HG02588 (cell line): ENCODE measurements at regions not wholly inside any gene's neighbourhood (a gene's known extent, or its start where the extent isn't known, plus 50 kb on each side); places are given as distances from the start of the nearest gene placed in this dataset.

Source experiments
- ATAC-seq: cut with Tn5 transposase; IDR thresholded peaks from one replicate; pipeline ENCODE4 v1.9.1; 2021; ENCODE audit warnings: mild to moderate bottlenecking, moderate library complexity; ENCODE audit not compliant: unreplicated experiment

DNA sequence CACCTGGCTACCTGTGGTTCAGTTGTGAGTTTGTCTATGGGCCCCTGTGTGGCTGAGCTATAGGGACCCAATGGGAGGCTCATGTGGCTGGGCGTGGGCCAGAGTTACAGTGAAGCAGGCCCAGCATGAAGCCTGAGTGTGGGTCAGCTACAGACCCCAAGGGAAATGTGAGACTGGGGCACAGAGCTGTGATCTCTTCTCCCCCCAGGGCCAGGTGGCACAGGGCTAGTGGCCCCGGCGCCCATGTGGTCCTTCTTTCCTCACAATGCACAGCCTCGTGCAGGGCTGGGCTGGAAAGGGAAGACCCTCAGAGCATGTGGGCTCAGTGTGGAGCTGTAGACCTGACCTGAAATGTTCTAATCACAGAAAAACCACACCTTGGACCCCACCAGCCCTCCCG, 71.6 kb upstream of the NECTIN1 start:
- ATAC-seq = no peak

- no peak for ATAC-seq
Measured at GRCh38 chr11:119800171-119800570, 71.2 kb upstream of the NECTIN1 start.

DNA sequence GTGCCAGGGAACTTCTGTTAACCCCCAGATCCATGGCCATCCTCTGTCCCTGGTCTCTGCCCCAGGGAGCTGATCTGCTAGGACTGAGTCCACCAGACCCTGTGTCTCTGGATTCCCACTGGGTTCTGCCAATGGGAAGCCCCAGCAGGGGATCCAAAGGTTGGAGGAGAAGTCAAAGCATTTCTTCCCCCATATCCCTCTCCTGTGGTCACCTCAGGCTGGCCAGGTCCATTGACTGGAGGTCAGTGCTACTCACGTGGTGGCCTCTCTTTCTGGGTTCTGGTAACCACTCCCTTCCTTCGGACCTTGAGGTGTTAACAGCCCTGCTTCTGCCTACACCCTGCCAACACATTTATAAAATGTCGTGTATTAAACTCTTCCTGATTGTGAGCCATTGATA, 69.7 kb upstream of the NECTIN1 start:
- ATAC-seq = no peak

- ATAC-seq = no peak
Measured at GRCh38 chr11:119797736-119798135, 68.7 kb upstream of the NECTIN1 start.

GRCh38 chr11:119797123-119797611, 68.2 kb upstream of the NECTIN1 start:
- no peak for ATAC-seq

DNA sequence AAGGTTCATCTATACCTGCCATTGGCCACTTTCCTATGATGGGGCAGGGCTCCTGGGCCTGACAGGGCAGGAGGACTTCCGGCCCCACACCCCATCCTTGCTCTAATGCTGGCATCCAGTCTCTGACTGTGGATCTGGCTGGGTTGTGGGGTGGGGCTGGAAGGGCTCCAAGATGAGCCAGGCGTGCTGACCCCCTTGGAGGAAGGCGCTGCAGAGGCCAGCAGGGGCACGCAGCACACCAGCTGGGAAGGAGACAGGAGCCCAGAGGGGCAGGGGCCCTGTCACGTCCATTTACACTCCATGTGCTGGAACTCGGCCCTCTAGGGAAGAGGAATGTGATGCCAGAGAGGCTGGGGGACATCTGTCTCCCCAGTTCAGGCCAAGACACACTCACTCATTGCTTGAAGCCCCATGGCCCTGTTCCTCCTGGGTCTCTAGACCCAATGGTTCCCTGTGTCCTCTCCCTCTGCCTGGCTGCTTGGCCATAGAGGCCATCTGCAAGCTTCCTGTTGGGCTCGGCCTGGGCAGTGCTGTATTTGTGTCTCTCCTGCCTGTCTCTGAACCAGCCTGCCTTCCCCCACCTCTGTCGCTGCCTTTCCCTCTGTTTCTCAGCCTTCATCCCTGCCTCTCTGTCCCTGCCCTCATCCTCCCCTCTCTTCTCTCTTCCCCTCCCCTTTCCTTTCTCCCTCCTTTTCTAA, 67.5 kb upstream of the NECTIN1 start:
- no peak for ATAC-seq

- no peak for ATAC-seq
Measured at GRCh38 chr11:119795690-119796089, 66.7 kb upstream of the NECTIN1 start.

- no peak for ATAC-seq
Measured at GRCh38 chr11:119795231-119795630, 66.2 kb upstream of the NECTIN1 start.

DNA sequence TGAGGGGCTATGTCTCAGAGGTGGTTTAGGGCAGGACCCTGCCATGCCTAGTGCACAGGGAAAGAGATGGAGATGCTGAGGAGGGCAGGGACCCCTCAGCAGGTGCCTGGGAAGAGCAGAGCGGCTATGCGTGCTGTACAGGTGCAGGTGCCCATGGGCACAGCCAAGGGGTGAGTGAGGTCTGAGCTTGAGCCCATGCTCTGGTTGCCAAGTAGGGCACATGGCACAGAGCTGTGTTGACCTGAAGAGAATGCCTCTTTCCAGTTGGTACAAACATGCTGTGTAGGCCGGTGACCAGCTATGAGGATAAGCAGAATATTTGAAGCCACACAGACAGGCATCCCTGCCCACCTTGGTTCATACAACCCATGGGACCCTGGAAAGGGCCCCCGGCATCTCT, 65.8 kb upstream of the NECTIN1 start:
- ATAC-seq = no peak

DNA sequence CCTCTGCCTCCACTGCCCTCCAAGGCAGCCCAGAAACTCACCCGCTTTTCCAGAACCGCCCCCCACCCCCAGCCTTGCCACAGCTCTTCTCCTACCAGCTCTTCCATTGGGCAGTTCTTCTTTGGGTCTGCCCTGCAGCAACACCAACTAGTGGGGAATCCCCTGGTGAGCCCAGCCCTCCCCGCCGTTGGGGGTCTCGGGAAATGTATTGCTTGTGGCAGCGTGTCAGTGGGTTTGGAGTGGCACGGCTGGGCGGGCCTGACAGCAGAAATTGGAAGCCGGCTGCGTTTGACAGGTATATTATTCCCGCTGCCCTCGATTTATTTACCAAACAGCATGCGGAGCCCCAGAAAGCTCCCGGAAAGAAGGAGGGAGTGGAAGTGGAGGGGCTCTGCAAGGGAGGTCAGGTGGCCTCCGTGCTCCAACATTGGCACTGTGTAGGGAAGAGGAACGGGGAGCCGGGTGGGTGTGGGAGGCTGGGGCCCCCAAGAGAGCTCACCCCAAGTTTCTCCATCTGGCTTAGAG, 65.2 kb upstream of the NECTIN1 start:
- no peak for ATAC-seq

GRCh38 chr11:119793335-119793984, 64.5 kb upstream of the NECTIN1 start:
- ATAC-seq = no peak

DNA sequence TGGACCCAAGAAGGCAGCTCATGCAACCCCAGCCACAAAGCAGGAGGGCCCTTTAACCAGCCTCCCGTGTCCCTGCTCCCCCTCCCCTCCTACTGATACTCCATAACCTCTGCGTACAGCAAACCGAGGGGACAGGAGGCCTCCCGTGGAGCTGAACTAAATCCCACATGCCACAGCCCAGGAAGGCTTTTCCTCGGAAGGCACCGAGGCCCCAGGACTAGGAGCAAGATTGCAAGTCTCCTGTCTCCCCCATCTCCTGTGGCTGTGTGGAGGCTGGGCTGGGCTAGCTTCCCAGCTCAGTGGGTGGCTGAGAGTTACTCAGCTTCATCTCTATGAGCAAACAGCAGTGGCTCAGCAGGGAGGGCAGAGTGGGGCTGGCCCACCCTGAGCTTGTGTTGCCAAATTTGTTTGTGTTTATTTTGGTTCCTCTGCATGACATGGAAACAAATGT, 62.7 kb upstream of the NECTIN1 start:
- no peak for ATAC-seq

- ATAC-seq = no peak
Measured at GRCh38 chr11:119791047-119791446, 62.0 kb upstream of the NECTIN1 start.

DNA sequence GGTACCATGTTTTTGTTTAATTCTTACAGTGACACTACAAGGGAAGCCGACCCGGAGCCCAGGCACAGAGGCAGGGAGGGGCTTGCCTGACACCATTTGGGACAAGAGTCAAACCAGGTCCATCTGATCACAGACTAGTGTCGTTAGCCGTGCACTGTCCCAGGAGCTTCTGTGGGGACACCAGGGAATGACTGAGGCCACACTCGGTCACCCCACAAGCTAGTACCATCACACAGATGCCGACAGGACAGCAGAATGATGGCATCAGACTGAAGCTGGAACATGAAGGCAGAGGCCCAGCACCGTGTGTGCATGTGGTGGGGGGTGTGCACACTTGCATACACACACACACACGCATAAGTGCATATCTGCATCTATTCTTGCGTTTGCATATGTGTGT, 61.5 kb upstream of the NECTIN1 start:
- ATAC-seq = no peak

- no peak for ATAC-seq
Measured at GRCh38 chr11:119789766-119790407, 60.9 kb upstream of the NECTIN1 start.

DNA sequence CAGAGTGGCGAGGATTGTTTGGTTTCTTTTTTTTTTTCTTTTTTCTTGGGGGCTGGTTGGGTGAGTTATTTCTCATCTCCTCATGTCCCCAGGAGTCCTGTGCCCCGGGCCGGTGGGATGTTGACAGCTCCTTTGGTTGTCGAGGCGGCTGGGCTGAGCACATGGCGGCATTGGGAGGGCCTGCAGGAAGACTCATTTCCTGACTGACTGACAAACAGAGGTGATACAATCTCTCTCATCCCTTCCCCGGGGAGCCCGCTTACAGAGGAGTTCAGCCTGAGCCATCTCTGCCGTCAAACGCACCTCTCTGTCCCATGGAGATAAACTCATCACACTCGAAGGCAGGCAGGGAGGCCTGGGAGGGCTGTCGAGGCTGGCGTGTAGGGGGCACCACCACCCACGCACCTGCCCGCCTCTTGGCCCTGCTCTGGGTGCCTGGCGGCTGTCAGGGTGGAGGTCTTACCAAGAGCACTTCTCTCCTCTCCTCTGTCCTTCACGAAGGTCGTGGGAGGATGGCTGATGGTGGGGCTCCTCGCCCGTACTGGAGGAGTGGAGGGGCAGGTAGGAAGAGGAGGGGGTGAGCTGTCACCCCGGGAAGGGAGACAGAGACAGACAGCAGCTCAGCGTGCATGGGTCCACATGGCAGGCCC, 60.0 kb upstream of the NECTIN1 start:
- no peak for ATAC-seq

DNA sequence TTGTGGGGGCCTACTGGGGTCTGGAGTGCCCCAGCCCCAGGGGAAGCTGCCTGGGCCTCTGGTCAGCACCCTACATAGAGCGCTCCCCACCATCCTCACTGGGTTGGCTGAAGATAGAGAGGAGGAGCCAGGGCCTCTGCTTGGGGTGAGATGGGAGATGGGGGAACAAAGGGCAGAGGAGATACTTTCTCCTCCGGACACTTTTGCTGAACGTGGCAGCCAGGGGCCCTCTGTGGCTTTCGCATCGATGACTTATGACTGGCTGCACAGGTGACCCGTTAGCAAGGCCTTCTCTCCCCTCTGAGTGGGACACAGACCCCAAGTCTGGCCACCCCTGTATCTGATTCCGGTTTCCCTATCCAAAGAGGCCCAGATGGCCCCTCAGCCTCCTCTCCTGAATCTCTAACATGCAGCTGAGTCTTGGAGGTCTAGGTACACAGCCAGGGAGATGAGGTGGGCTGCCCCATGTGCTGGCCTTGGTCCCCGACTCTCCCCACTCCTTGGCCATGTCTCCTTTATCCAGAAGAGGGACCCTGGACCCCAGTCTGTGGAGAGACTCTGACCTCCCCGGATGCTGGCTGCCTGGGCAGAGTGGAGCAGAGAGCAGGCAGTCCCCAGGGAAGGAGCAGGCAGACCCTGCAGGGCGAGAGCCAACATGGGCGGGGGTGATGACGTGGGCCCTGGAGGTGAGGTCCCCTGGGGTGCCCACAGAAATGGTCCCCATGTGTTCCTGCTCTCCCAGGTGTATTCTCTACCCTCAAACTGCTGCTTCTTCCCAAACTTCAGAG, 59.3 kb upstream of the NECTIN1 start:
- no peak for ATAC-seq

- ATAC-seq = no peak
Measured at GRCh38 chr11:119787074-119787461, 58.1 kb upstream of the NECTIN1 start.

- peak; percentile 59 for ATAC-seq
Measured at GRCh38 chr11:119786431-119787073, 57.6 kb upstream of the NECTIN1 start.

DNA sequence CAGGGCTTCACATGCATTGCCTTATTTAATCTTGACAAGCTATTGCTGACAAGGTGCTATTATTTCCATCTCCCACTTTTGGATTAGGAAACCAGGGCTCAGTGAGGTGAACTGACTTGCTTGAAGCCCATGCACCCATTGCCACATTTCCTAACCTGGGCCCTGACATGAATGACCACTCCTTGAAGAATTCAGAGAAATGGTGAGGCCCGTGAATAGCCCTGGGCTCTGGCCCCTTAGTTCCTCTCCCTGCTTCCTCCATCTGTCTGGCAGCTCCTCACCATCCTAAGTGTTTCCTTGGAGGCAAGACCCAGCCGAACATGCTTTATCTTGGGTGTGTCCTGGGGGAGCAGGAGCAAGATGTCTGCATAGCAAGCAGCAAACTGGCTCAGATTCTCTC, 56.1 kb upstream of the NECTIN1 start:
- no peak for ATAC-seq
